Glomerular visceral epithelial cell (primary cell): ENCODE measurements at regions not wholly inside any gene's neighbourhood (a gene's known extent, or its start where the extent isn't known, plus 50 kb on each side); places are given as distances from the start of the nearest gene placed in this dataset.

Source experiments
- DNase-seq: peaks from one replicate; pipeline ENCODE4 v3.0.0-alpha.2; 2016; ENCODE audit errors: extremely low spot score

DNA sequence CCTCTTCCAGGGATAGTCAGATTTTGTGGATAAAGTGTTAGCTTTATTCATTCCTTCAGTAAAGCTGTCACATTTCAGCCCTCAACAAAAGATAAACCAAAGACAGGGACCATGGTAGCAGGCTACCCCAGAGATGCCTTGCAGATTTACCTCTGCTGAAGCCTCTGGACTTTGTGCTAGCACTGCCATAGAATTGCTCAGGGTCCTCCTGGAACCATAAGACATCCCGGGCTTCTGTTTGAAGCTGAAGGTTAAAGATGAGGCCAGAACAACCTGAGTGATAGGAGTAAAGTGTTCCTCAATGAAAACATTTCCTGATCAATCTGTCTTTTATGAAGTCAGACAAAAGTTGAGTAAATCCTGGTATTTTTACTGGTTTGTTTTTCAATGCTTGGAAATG, 57.5 kb upstream of the ARL15 start:
- DNase-seq: no peak

DNA sequence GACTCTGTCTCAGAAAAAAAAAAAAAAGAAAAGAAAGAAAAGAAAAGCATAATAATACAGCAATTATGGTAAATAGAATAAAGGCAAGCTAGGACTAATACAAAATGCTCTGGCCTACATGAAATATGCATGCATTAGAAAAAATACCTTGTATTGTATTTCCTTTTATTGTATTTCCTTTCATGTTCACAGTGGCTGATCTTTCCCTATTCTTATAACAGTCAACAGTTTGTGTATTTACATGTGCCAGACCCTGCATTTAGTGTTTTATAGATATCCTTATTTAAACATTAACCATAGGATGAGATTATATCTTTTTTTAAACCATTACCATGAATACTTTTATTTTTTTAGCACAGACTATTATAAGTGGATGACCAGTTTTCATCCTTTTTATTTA, 56.3 kb upstream of the ARL15 start:
- no peak for DNase-seq

DNA sequence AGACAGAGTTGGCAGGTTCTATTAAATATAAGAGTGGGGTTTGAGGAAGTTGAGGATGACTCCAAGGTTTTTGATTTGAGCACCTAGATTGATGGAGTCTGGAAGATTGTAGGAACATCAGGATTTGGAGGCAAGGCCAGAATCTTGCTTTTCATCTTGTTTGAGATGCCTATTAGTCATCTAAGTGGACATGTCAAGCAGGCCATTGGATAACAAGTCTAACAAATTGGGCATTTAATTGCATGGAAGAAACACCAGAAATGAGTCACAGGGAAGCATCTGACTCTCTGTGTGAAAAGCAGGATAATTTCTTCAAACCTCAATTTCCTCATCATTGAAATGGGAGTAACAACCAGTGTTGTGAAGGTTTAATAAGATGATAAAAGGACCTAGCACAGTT, 53.3 kb upstream of the ARL15 start:
- DNase-seq: no peak

DNA sequence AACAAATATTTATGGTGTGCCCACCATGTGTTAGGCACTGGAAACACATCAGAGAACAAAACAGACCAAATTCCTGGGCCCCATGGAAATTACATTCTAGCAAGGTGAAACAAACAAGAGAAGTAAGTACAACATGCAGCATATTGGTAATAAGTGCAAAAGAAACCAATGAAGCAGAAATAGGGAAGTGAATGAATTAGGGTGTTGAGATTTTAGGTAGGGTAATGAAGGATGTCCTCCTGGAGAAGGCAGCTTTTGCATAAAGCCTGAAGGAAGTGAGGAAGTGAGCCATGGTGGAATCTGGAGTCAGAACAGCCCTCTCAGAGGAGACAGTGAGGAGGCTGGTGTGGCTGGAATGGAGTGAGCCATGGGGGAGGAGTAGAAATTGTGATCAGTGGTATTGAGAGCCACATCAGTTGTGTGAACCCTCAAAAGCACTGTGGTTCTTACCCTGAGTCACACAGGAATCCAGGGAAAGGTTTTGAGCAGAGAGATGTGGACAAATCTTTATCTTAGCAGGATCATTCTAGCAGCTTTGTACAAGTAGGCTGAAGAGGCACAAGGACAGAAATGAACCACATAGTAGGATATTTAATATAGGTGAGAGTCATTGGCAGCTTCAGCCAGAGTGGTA, 52.7 kb upstream of the ARL15 start:
- no peak for DNase-seq

DNA sequence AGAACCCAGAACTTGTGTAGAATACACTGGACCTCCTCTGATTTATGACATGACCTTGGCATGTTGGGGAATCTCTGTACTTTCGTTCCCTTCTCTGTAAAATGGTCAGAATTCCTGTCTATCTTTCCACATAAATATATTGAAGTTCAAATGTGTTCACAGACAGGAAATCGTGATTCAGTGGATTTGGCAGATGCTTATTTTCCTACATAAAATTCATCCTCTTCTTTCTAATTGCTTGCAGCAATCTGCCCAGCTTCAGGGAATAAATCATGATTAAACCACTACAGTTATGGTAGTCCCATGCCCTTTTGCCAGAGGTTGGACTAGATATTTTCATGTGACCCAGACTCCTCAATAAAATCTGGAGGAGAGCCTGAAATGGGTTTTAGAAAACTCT, 52.1 kb upstream of the ARL15 start:
- no peak for DNase-seq

DNA sequence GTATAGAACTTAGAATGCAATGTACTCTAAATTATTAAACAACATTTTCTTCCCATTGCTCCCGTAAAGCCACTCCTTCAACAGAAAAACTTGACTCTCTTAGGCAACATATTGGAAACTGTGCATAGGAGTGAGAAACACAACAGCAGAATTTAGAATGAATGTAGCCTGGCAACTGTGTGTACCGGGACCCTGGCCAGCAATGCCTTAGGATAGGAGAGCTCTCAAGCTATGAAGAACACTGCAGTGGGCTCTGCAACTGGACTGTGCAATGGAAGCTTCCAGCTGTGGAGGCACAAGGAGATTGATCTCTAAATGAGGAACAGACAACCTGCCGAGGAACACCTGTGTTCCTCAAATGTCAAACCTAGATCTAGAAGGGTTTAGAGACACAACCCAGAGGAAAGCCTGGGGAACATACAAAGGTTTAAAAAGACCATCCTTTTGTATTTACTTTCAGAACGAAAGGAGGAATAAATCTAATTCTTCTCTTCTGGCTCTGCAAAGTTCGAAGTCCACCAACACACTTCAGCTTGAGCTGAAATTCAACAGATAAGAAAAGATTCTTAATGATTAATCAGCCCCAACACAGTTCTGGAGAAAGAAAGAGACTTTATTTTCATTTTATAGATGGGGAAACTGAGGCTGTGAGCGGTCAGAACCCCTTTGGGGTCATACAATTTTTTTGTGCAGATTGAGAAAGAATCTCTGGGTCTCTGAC, 51.5 kb upstream of the ARL15 start:
- no peak for DNase-seq

DNA sequence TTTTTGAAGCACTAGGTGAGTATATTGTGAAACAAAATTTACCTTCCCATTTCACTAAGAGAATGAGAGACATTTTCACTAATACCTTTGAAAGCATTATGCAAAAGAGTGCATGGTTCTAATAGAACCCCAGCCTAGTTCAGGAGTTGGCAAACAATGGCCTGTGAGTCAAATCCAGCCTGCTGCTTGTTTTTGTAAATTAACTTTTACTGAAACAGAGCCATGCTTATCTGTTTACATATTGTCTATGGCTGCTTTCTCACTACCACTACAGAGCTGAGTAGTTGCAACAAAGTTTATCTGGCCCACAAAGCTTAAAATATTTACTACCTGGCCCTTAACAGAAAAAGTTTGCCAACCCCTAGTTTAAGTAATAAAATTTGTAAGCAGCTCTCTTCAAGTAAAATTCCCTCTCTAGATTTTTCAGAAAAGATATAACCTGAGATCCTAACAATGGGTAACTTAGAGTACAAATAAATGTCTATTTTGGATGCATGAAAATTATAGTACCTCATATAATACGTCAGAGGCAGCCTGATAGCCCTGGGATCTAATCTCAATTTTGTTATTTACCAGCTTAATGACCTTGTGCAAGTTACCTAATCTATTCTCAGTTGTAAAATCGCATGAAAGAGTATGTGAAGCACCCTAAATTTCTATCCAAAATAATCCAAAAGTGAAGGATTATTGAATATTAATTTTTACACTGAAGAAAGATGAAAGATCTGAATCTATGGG, 50.7 kb upstream of the ARL15 start:
- no peak for DNase-seq
